ENCODE measurements at regions not wholly inside any gene's neighbourhood (a gene's known extent, or its start where the extent isn't known, plus 50 kb on each side); places are given as distances from the start of the nearest gene placed in this dataset.

DNA sequence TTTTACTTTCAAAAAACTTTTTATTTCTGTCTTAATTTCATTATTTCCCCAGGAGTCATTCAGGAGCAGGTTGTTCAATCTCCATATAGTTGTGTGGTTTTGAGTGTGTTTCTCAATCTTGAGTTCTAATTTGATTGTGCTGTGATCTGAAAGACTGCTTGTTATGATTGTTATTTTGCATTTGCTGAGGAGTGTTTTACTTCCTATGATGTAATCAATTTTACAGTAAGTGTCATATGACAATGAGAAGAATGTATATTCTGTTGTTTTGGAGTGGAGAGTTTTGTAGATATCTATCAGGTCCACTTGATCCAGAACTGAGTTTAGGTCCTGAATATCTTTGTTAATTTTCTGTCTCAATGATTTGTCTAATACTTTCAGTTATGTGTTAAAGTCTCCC is 706.9 kb upstream of the CTNND2 start:
- TF ChIP-seq CTCF (IDR thresholded peaks at IDR 0.05) = no peak
- no peak for TF ChIP-seq POLR2A (IDR thresholded peaks at IDR 0.05; ENCODE audit: low read depth)
- no peak for TF ChIP-seq POLR2AphosphoS5 (IDR thresholded peaks at IDR 0.05)
- TF ChIP-seq EP300 (IDR thresholded peaks at IDR 0.05) = no peak

Data from esophagus muscularis mucosa (tissue), 4 donors.